NCI-H446 (cell line): ENCODE measurements at regions not wholly inside any gene's neighbourhood (a gene's known extent, or its start where the extent isn't known, plus 50 kb on each side); places are given as distances from the start of the nearest gene placed in this dataset.
"Not testable (repeated sequence)": the region's sequence is repeated elsewhere in the genome, so short reads cannot be mapped to it uniquely, and the experiment has no call there.

ENCODE experiments used
- DNase-seq, 2 experiments: peaks; one replicate each; lab custom pipeline; 2025; lab: John Stamatoyannopoulos, UW

- DNase-seq = not testable (repeated sequence)
These were observed 122.3 kb upstream of the LIFR start for GRCh38 chr5:38678697-38679096.

GRCh38 chr5:38680094-38680825 is 123.8 kb upstream of the LIFR start:
- DNase-seq = no peak

GRCh38 chr5:38681029-38681706 is 124.7 kb upstream of the LIFR start:
- DNase-seq = no peak

GRCh38 chr5:38681966-38682365 is 125.5 kb upstream of the LIFR start:
- DNase-seq = no peak

GRCh38 chr5:38686658-38687057 is 130.2 kb upstream of the LIFR start:
- DNase-seq = no peak

- DNase-seq = no peak
These were observed 135.9 kb upstream of the LIFR start for GRCh38 chr5:38692346-38692745.

GRCh38 chr5:38692781-38693527 is 136.5 kb upstream of the LIFR start:
- DNase-seq = no peak

- DNase-seq = no peak
These were observed 138.8 kb upstream of the LIFR start for GRCh38 chr5:38695021-38695958.

GRCh38 chr5:38697013-38697412 is 140.6 kb upstream of the LIFR start:
- DNase-seq = no peak

GRCh38 chr5:38705529-38705928 is 140.3 kb upstream of the OSMR start:
- DNase-seq = not testable (repeated sequence)

- no peak for DNase-seq
These were observed 139.4 kb upstream of the OSMR start for GRCh38 chr5:38706376-38706775.

GRCh38 chr5:38707352-38708210 is 138.2 kb upstream of the OSMR start:
- DNase-seq = no peak

GRCh38 chr5:38709678-38710306 is 136.0 kb upstream of the OSMR start:
- no peak for DNase-seq

GRCh38 chr5:38710627-38711026 is 135.2 kb upstream of the OSMR start:
- DNase-seq = no peak

GRCh38 chr5:38712391-38712790 is 133.4 kb upstream of the OSMR start:
- no peak for DNase-seq

- no peak for DNase-seq
These were observed 131.6 kb upstream of the OSMR start for GRCh38 chr5:38714240-38714639.

- DNase-seq = no peak
These were observed 131.0 kb upstream of the OSMR start for GRCh38 chr5:38714703-38715355.

- DNase-seq = no peak
These were observed 130.1 kb upstream of the OSMR start for GRCh38 chr5:38715696-38716095.

GRCh38 chr5:38716516-38716915 is 129.3 kb upstream of the OSMR start:
- DNase-seq = no peak
